MM.1S (cell line): ENCODE measurements at regions not wholly inside any gene's neighbourhood (a gene's known extent, or its start where the extent isn't known, plus 50 kb on each side); places are given as distances from the start of the nearest gene placed in this dataset.

Experiments used
- DNase-seq: peaks from one replicate; pipeline ENCODE4 v3.0.0-alpha.2; 2015
- H2AFZ ChIP-seq: fragments of 300-600 bp; sonication (generic); 2 replicates; pipeline ENCODE4 v1.6.0; 2016; ENCODE audit warnings: antibody characterized with exemption, low read length
- H3F3A ChIP-seq: fragments of 300-600 bp; sonication (generic); 2 replicates; pipeline ENCODE4 v1.6.1; 2016; ENCODE audit warnings: mild to moderate bottlenecking, antibody characterized with exemption, low read length, moderate library complexity, mixed read lengths; ENCODE audit not compliant: insufficient read depth
- H3K27ac ChIP-seq: fragments of 300-600 bp; sonication (generic); 2 replicates; pipeline ENCODE4 v1.5.1; 2016; ENCODE audit warnings: mild to moderate bottlenecking, low read length
- H3K27me3 ChIP-seq: fragments of 300-600 bp; sonication (generic); replicated peaks from 2 replicates; pipeline ENCODE4 v1.6.0; 2016; ENCODE audit warnings: low read length; ENCODE audit not compliant: insufficient read depth
- H3K36me3 ChIP-seq: fragments of 300-600 bp; sonication (generic); replicated peaks from 2 replicates; pipeline ENCODE4 v1.6.1; 2016; ENCODE audit warnings: mild to moderate bottlenecking, low read length, mixed read lengths; ENCODE audit not compliant: insufficient read depth
- H3K4me1 ChIP-seq: fragments of 300-600 bp; sonication (generic); 2 replicates; pipeline ENCODE4 v1.6.1; 2016; ENCODE audit warnings: low read length, mixed read lengths
- H3K4me2 ChIP-seq: fragments of 300-600 bp; sonication (generic); 2 replicates; pipeline ENCODE4 v1.6.0; 2016; ENCODE audit warnings: low read depth, low read length
- H3K4me3 ChIP-seq: fragments of 300-600 bp; sonication (generic); 2 replicates; pipeline ENCODE4 v1.5.1; 2016; ENCODE audit warnings: low read length, mixed read lengths
- H3K79me2 ChIP-seq: fragments of 300-600 bp; sonication (generic); 2 replicates; pipeline ENCODE4 v1.6.1; 2016; ENCODE audit warnings: mixed run types, low read length, mixed read lengths
- H3K9ac ChIP-seq: fragments of 300-600 bp; sonication (generic); 2 replicates; pipeline ENCODE4 v1.6.1; 2016; ENCODE audit warnings: low read length, mixed read lengths
- H3K9me2 ChIP-seq: fragments of 300-600 bp; sonication (generic); replicated peaks from 2 replicates; pipeline ENCODE4 v1.6.1; 2016; ENCODE audit warnings: mild to moderate bottlenecking, low read length, mixed read lengths; ENCODE audit not compliant: insufficient read depth
- H3K9me3 ChIP-seq: fragments of 300-600 bp; sonication (generic); replicated peaks from 2 replicates; pipeline ENCODE4 v1.6.1; 2016; ENCODE audit warnings: mild to moderate bottlenecking, low read length, mixed read lengths; ENCODE audit not compliant: insufficient read depth
- H4K20me1 ChIP-seq: fragments of 300-600 bp; sonication (generic); 2 replicates; pipeline ENCODE4 v1.6.1; 2016; ENCODE audit warnings: mild to moderate bottlenecking, low read length, moderate library complexity, mixed read lengths; ENCODE audit not compliant: insufficient read depth
- EZH2 ChIP-seq: fragments of 300-600 bp; sonication (generic); optimal IDR thresholded peaks from 2 replicates; pipeline ENCODE3; 2017; ENCODE audit warnings: low read depth, mild to moderate bottlenecking, antibody characterized with exemption, low read length, mixed read lengths
- EZH2phosphoT487 ChIP-seq: fragments of 300-600 bp; sonication (generic); IDR thresholded peaks from 2 replicates; pipeline ENCODE4 v1.6.1; 2018; ENCODE audit warnings: antibody characterized with exemption, low read length
- TF ChIP-seq, protein P1 (sequence below): fragments of 300-600 bp; sonication (generic); IDR thresholded peaks from 2 replicates; pipeline ENCODE4 v1.5.1; 2016; ENCODE audit warnings: antibody characterized with exemption, low read length, mixed read lengths

DNA sequence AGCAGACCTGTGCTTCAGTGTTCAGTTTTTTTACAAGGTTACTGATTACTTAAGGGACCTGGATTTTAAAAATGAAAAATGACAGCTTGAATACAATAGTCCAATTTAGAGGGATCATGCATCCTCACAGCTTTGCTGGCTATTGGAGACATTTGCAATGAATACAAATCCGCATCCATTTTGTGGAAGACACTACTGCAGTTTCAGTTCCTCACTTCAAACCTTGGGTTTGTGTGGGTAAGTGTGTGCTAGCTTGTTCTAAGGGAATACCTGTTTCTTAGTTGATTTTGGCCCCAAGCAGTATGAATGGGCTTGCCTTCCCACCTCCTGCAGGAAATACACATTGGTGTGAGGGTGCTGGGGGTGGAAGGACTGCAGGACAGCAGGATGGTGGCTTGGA, 222.4 kb downstream of the OLFM4 start:
- no peaks in the 10 kb centered on the region for H3K27me3 ChIP-seq
- H3K79me2 ChIP-seq = no peaks in the 10 kb centered on the region
- no peak overlapping the region for H2AFZ ChIP-seq
- no peaks in the 10 kb centered on the region for H3K36me3 ChIP-seq
- H4K20me1 ChIP-seq = no peaks in the 10 kb centered on the region
- no peak overlapping the region for H3K27ac ChIP-seq
- H3K9me3 ChIP-seq = no peaks in the 10 kb centered on the region
- no peak overlapping the region for H3K4me2 ChIP-seq
- H3K4me1 ChIP-seq = no peaks in the 10 kb centered on the region
- TF ChIP-seq EZH2 (no peak), EZH2phosphoT487 (no peak)
- TF ChIP-seq, protein P1, sequence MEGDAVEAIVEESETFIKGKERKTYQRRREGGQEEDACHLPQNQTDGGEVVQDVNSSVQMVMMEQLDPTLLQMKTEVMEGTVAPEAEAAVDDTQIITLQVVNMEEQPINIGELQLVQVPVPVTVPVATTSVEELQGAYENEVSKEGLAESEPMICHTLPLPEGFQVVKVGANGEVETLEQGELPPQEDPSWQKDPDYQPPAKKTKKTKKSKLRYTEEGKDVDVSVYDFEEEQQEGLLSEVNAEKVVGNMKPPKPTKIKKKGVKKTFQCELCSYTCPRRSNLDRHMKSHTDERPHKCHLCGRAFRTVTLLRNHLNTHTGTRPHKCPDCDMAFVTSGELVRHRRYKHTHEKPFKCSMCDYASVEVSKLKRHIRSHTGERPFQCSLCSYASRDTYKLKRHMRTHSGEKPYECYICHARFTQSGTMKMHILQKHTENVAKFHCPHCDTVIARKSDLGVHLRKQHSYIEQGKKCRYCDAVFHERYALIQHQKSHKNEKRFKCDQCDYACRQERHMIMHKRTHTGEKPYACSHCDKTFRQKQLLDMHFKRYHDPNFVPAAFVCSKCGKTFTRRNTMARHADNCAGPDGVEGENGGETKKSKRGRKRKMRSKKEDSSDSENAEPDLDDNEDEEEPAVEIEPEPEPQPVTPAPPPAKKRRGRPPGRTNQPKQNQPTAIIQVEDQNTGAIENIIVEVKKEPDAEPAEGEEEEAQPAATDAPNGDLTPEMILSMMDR = no peak
- H3K9me2 ChIP-seq = no peaks in the 10 kb centered on the region
- no peak for DNase-seq
- H3K9ac ChIP-seq = no peak overlapping the region
- H3F3A ChIP-seq = no peaks in the 10 kb centered on the region
- no peak overlapping the region for H3K4me3 ChIP-seq

DNA sequence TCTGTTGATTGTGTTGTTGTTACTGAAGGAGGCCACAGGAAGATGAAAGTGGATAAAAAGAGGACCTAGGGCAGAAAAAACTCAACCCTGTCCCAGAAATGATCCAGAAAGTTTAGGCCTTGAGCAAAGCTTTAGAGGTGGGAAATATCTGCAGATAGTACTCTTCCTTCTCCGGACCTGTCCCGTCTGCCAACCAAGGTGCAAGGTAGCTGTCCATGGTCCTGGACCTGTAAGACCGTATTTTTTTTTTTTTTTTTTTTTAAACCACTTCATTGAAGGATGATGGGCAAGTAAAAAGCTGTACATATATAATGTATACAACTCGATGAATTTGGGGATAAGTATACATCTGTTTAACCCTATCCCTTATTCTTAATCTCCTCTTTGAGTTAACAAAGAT, 225.9 kb downstream of the OLFM4 start:
- Histone ChIP-seq H3K4me1 (no peaks in the 10 kb centered on the region), H3K9me3 (no peaks in the 10 kb centered on the region), H3K9me2 (no peaks in the 10 kb centered on the region), H3K79me2 (no peaks in the 10 kb centered on the region), H2AFZ (no peak overlapping the region), H3K9ac (no peak overlapping the region), H3F3A (no peaks in the 10 kb centered on the region), H3K27me3 (no peaks in the 10 kb centered on the region), H3K4me2 (no peak overlapping the region), H4K20me1 (no peaks in the 10 kb centered on the region), H3K4me3 (no peak overlapping the region), H3K27ac (no peak overlapping the region), H3K36me3 (no peaks in the 10 kb centered on the region)
- no peak for DNase-seq
- TF ChIP-seq, protein P1 = no peak
- TF ChIP-seq EZH2 (no peak), EZH2phosphoT487 (no peak)

DNA sequence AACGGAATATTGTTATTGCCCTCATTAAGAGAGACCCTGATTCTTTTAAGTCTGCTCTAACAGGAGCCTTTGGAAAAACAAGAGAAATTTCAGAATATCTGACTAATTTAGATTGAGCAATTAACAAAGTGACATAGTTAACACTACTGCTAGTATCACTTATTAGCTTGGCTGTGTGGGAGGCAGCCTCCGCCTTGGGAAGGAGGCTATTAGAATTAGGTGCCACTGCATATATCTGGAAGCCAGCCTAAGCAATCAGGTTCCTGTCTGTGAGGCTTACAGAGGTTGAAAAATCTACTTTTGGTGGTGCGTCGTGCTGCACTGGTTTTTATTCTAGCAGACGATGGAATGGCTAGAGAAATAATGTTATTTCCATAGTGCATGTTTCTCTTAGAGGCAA, 227.2 kb downstream of the OLFM4 start:
- H3K9me2 ChIP-seq = no peaks in the 10 kb centered on the region
- no peaks in the 10 kb centered on the region for H3K36me3 ChIP-seq
- H3K27ac ChIP-seq = no peak overlapping the region
- H2AFZ ChIP-seq = no peak overlapping the region
- no peak for DNase-seq
- H4K20me1 ChIP-seq = no peaks in the 10 kb centered on the region
- no peak overlapping the region for H3K4me2 ChIP-seq
- H3K79me2 ChIP-seq = no peaks in the 10 kb centered on the region
- H3K9ac ChIP-seq = no peak overlapping the region
- H3K4me1 ChIP-seq = no peaks in the 10 kb centered on the region
- TF ChIP-seq, protein P1 = no peak
- no peak for TF ChIP-seq EZH2
- no peak for TF ChIP-seq EZH2phosphoT487
- H3F3A ChIP-seq = no peaks in the 10 kb centered on the region
- H3K27me3 ChIP-seq = no peaks in the 10 kb centered on the region
- H3K9me3 ChIP-seq = no peaks in the 10 kb centered on the region
- no peak overlapping the region for H3K4me3 ChIP-seq
